ENCODE measurements at regions not wholly inside any gene's neighbourhood (a gene's known extent, or its start where the extent isn't known, plus 50 kb on each side); places are given as distances from the start of the nearest gene placed in this dataset.

- no CpG with 5 or more reads among the region's 5 CpGs for WGBS, 2 donors (ENCODE audit: extremely low coverage in 2 of 2, insufficient read length in 2 of 2, insufficient replicate concordance in 1 of 2)
- H3K4ac ChIP-seq (ENCODE audit: low read length), result no peak overlapping the region
Measured at GRCh38 chr2:107160640-107161239, 274.8 kb upstream of the ST6GAL2 start.

DNA sequence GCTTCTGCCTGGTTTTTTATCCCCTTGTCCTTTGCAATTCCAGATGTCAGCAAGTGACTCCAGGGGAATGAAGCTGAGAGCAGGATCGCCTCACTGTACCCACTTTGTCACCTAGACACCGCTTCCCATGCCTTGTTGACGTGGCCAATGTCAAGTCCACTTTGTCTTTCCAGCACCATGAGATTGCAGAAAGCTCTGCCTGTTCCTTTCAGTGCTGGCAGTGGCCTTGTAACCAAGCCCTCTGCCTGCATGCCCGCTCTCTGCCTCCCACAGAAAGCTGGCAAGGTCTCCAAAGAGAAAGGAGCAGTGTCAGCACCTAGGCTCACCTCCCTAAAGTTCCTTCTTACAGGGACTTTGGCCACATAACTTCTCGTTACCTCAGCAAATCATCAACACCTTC, 282.2 kb upstream of the ST6GAL2 start:
- no peak overlapping the region for H2AK5ac ChIP-seq (ENCODE audit: low read depth, low read length)
- H2AFZ ChIP-seq (ENCODE audit: low read length), result no peak overlapping the region
- H2BK15ac ChIP-seq (ENCODE audit: low read length), result no peak overlapping the region
- no peak overlapping the region for H3K4ac ChIP-seq (ENCODE audit: low read length)
- H3K4me2 ChIP-seq (ENCODE audit: insufficient read depth, low read length, poor library complexity, severe bottlenecking), result no peak overlapping the region
- no peak overlapping the region for H4K91ac ChIP-seq (ENCODE audit: low read depth, low read length, poor library complexity)
- no peaks in the 10 kb centered on the region for H3K79me1 ChIP-seq (ENCODE audit: low read depth, low read length)
- DNase-seq (ENCODE audit: low spot score), result no peak
- no peak overlapping the region for H2BK12ac ChIP-seq (ENCODE audit: low read length)
- no peaks in the 10 kb centered on the region for H3K27me3 ChIP-seq (ENCODE audit: control insufficient read depth in 3 of 3, insufficient read depth in 3 of 3, low read depth in 1 of 3, low read length in 3 of 3)
- H2BK5ac ChIP-seq (ENCODE audit: low read length), result no peak overlapping the region
- H3K36me3 ChIP-seq (replicated peaks in 1 of 2; ENCODE audit: control insufficient read depth in 2 of 2, insufficient read depth in 2 of 2, low read length in 2 of 2), result no peaks in the 10 kb centered on the region
- no peak overlapping the region for H3K4me3 ChIP-seq (ENCODE audit: low read length in 2 of 2)
- H4K8ac ChIP-seq (ENCODE audit: low read depth, low read length), result no peak overlapping the region
- H3K14ac ChIP-seq (ENCODE audit: low read length), result no peak overlapping the region
- no peak overlapping the region for H3K27ac ChIP-seq (replicated peaks; ENCODE audit: low read length)
- H2BK120ac ChIP-seq (ENCODE audit: low read depth, low read length), result no peak overlapping the region
- no peaks in the 10 kb centered on the region for H3K9me3 ChIP-seq (replicated peaks in 1 of 2; ENCODE audit: control insufficient read depth in 2 of 2, insufficient read depth in 1 of 2, low read depth in 1 of 2, low read length in 2 of 2)
- H3K9ac ChIP-seq (ENCODE audit: low read depth, low read length, poor library complexity), result no peak overlapping the region
- WGBS, 2 donors (ENCODE audit: extremely low coverage in 2 of 2, insufficient read length in 2 of 2, insufficient replicate concordance in 1 of 2), result no CpG with 5 or more reads among the region's 5 CpGs
- no peak overlapping the region for H3K23ac ChIP-seq (ENCODE audit: low read depth, low read length, poor library complexity)
- H3K18ac ChIP-seq (ENCODE audit: low read length), result no peak overlapping the region
- no peaks in the 10 kb centered on the region for H3K4me1 ChIP-seq (ENCODE audit: control insufficient read depth in 2 of 2, insufficient read depth in 1 of 2, low read depth in 1 of 2, low read length in 2 of 2)

More at GRCh38 chr2:107160640-107161239, 274.8 kb upstream of the ST6GAL2 start:
- Histone ChIP-seq H2BK120ac (ENCODE audit: low read depth, low read length) (no peak overlapping the region), H3K79me1 (ENCODE audit: low read depth, low read length) (no peaks in the 10 kb centered on the region), H3K9ac (ENCODE audit: low read depth, low read length, poor library complexity) (no peak overlapping the region), H3K4me3 (ENCODE audit: low read length in 2 of 2) (no peak overlapping the region), H3K27ac (replicated peaks; ENCODE audit: low read length) (no peak overlapping the region), H3K27me3 (ENCODE audit: control insufficient read depth in 3 of 3, insufficient read depth in 3 of 3, low read depth in 1 of 3, low read length in 3 of 3) (no peaks in the 10 kb centered on the region), H2BK5ac (ENCODE audit: low read length) (no peak overlapping the region), H2BK12ac (ENCODE audit: low read length) (no peak overlapping the region), H3K14ac (ENCODE audit: low read length) (no peak overlapping the region), H3K18ac (ENCODE audit: low read length) (no peak overlapping the region), H3K4me2 (ENCODE audit: insufficient read depth, low read length, poor library complexity, severe bottlenecking) (no peak overlapping the region), H4K91ac (ENCODE audit: low read depth, low read length, poor library complexity) (no peak overlapping the region), H3K4me1 (ENCODE audit: control insufficient read depth in 2 of 2, insufficient read depth in 1 of 2, low read depth in 1 of 2, low read length in 2 of 2) (peaks cover 0 to 2% of the 10 kb centered on the region in 2 donors), H4K8ac (ENCODE audit: low read depth, low read length) (no peak overlapping the region), H3K36me3 (replicated peaks in 1 of 2; ENCODE audit: control insufficient read depth in 2 of 2, insufficient read depth in 2 of 2, low read length in 2 of 2) (no peaks in the 10 kb centered on the region), H2BK15ac (ENCODE audit: low read length) (no peak overlapping the region), H2AFZ (ENCODE audit: low read length) (no peak overlapping the region), H3K23ac (ENCODE audit: low read depth, low read length, poor library complexity) (no peak overlapping the region), H3K9me3 (replicated peaks in 1 of 2; ENCODE audit: control insufficient read depth in 2 of 2, insufficient read depth in 1 of 2, low read depth in 1 of 2, low read length in 2 of 2) (no peaks in the 10 kb centered on the region), H2AK5ac (ENCODE audit: low read depth, low read length) (no peak overlapping the region)
- DNase-seq (ENCODE audit: low spot score), result no peak

- WGBS, 2 donors (ENCODE audit: extremely low coverage in 2 of 2, insufficient read length in 2 of 2, insufficient replicate concordance in 1 of 2), result no CpG with 5 or more reads among the region's 9 CpGs
- Histone ChIP-seq H3K79me1 (ENCODE audit: low read depth, low read length) (no peaks in the 10 kb centered on the region), H3K18ac (ENCODE audit: low read length) (no peak overlapping the region), H3K4ac (ENCODE audit: low read length) (no peak overlapping the region), H3K27me3 (ENCODE audit: control insufficient read depth in 3 of 3, insufficient read depth in 3 of 3, low read depth in 1 of 3, low read length in 3 of 3) (no peaks in the 10 kb centered on the region), H4K8ac (ENCODE audit: low read depth, low read length) (no peak overlapping the region), H2BK15ac (ENCODE audit: low read length) (no peak overlapping the region), H3K4me2 (ENCODE audit: insufficient read depth, low read length, poor library complexity, severe bottlenecking) (no peak overlapping the region), H2BK5ac (ENCODE audit: low read length) (no peak overlapping the region), H3K36me3 (replicated peaks in 1 of 2; ENCODE audit: control insufficient read depth in 2 of 2, insufficient read depth in 2 of 2, low read length in 2 of 2) (no peaks in the 10 kb centered on the region), H4K91ac (ENCODE audit: low read depth, low read length, poor library complexity) (no peak overlapping the region), H2AFZ (ENCODE audit: low read length) (no peak overlapping the region), H3K14ac (ENCODE audit: low read length) (no peak overlapping the region), H3K9me3 (replicated peaks in 1 of 2; ENCODE audit: control insufficient read depth in 2 of 2, insufficient read depth in 1 of 2, low read depth in 1 of 2, low read length in 2 of 2) (no peaks in the 10 kb centered on the region), H3K9ac (ENCODE audit: low read depth, low read length, poor library complexity) (no peak overlapping the region), H3K4me1 (ENCODE audit: control insufficient read depth in 2 of 2, insufficient read depth in 1 of 2, low read depth in 1 of 2, low read length in 2 of 2) (no peaks in the 10 kb centered on the region), H2AK5ac (ENCODE audit: low read depth, low read length) (no peak overlapping the region), H3K27ac (replicated peaks; ENCODE audit: low read length) (no peak overlapping the region), H3K23ac (ENCODE audit: low read depth, low read length, poor library complexity) (no peak overlapping the region), H2BK12ac (ENCODE audit: low read length) (no peak overlapping the region), H3K4me3 (ENCODE audit: low read length in 2 of 2) (no peak overlapping the region), H2BK120ac (ENCODE audit: low read depth, low read length) (no peak overlapping the region)
- DNase-seq (ENCODE audit: low spot score), result no peak
Measured at GRCh38 chr2:107174171-107174570, 288.2 kb upstream of the ST6GAL2 start.

DNA sequence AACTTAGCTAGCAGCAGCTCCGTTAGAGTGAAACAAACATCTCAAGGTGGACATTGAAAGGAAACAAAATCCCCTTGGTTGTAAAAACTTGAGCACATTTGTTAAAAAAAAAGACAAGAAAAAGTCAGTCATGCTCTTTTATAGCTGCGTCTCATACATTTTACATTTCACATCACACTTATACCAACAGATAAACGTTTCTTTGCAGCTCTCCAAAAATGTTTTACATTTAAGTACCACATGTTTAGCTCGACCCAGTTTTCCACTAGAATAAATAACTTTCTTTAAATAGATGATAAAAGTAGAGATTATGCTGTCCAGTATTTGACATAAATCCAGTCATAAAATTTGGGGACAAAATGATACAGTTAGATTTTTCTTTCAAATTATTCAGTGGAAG, 297.0 kb upstream of the ST6GAL2 start:
- no peaks in the 10 kb centered on the region for H3K79me1 ChIP-seq (ENCODE audit: low read depth, low read length)
- no peak overlapping the region for H3K4ac ChIP-seq (ENCODE audit: low read length)
- H2BK15ac ChIP-seq (ENCODE audit: low read length), result no peak overlapping the region
- no peaks in the 10 kb centered on the region for H3K4me1 ChIP-seq (ENCODE audit: control insufficient read depth in 2 of 2, insufficient read depth in 1 of 2, low read depth in 1 of 2, low read length in 2 of 2)
- H3K9ac ChIP-seq (ENCODE audit: low read depth, low read length, poor library complexity), result no peak overlapping the region
- H4K8ac ChIP-seq (ENCODE audit: low read depth, low read length), result no peak overlapping the region
- no peaks in the 10 kb centered on the region for H3K27me3 ChIP-seq (ENCODE audit: control insufficient read depth in 3 of 3, insufficient read depth in 3 of 3, low read depth in 1 of 3, low read length in 3 of 3)
- H4K91ac ChIP-seq (ENCODE audit: low read depth, low read length, poor library complexity), result no peak overlapping the region
- no peak overlapping the region for H2AFZ ChIP-seq (ENCODE audit: low read length)
- H2AK5ac ChIP-seq (ENCODE audit: low read depth, low read length), result no peak overlapping the region
- H3K27ac ChIP-seq (replicated peaks; ENCODE audit: low read length), result no peak overlapping the region
- WGBS, 2 donors (ENCODE audit: extremely low coverage in 2 of 2, insufficient read length in 2 of 2, insufficient replicate concordance in 1 of 2), result 100% methylated on average over 1 of the region's 4 CpGs; no CpG with 5 or more reads in 1 of the 2 donors
- H3K4me3 ChIP-seq (ENCODE audit: low read length in 2 of 2), result no peak overlapping the region
- H3K36me3 ChIP-seq (replicated peaks in 1 of 2; ENCODE audit: control insufficient read depth in 2 of 2, insufficient read depth in 2 of 2, low read length in 2 of 2), result no peaks in the 10 kb centered on the region
- no peak for DNase-seq (ENCODE audit: low spot score)
- H2BK120ac ChIP-seq (ENCODE audit: low read depth, low read length), result no peak overlapping the region
- no peak overlapping the region for H3K4me2 ChIP-seq (ENCODE audit: insufficient read depth, low read length, poor library complexity, severe bottlenecking)
- no peak overlapping the region for H3K14ac ChIP-seq (ENCODE audit: low read length)
- H2BK12ac ChIP-seq (ENCODE audit: low read length), result no peak overlapping the region
- H3K18ac ChIP-seq (ENCODE audit: low read length), result no peak overlapping the region
- no peak overlapping the region for H3K23ac ChIP-seq (ENCODE audit: low read depth, low read length, poor library complexity)
- no peaks in the 10 kb centered on the region for H3K9me3 ChIP-seq (replicated peaks in 1 of 2; ENCODE audit: control insufficient read depth in 2 of 2, insufficient read depth in 1 of 2, low read depth in 1 of 2, low read length in 2 of 2)
- H2BK5ac ChIP-seq (ENCODE audit: low read length), result no peak overlapping the region
